ENCODE measurements at regions not wholly inside any gene's neighbourhood (a gene's known extent, or its start where the extent isn't known, plus 50 kb on each side); places are given as distances from the start of the nearest gene placed in this dataset.

DNA sequence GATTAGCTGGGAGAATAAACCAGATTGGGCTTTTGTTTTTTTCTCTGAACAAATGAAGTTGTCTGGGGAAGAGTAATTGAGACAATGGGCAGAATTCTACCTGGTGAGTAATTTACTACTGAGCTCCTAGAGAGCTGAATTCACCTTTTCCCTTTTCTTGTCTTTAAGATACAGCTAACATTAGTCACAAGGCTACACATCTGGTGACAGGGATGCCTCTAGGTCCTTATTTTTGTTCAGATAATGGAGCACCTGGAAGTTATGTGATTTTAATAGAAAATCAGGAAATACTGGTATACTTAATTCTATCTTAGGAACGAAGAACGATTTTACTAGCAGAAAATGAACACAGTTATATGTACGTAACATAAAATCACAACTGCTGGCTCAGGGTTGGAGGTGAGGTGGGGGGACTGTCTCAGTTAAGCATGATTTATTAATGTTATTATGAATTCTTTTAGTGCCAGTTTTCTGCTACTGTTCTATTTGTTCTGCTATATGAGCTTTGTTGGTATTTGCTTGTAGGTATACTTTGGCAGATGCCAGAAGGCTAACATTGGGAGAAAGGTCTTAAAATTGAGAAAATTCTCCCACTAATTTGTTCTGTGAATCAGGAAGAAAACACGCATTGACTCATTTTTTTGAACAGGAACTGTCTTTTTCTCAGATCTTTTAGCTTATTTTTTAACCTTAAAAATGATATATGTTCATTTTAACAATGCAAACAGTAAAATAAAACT lies 482.7 kb upstream of the RGS6 start:
- Histone ChIP-seq H3K9me3 (no peaks in the 10 kb centered on the region), H3K36me3 (no peaks in the 10 kb centered on the region), H3K4me1 (peaks cover 0 to 33% (median 18%) of the 10 kb centered on the region in 4 donors), H3K27me3 (no peaks in the 10 kb centered on the region), H3K27ac (peak overlapping the region in 1 of 2 donors; percentile 10), H3K4me3 (no peak overlapping the region)
- TF ChIP-seq, protein P1, sequence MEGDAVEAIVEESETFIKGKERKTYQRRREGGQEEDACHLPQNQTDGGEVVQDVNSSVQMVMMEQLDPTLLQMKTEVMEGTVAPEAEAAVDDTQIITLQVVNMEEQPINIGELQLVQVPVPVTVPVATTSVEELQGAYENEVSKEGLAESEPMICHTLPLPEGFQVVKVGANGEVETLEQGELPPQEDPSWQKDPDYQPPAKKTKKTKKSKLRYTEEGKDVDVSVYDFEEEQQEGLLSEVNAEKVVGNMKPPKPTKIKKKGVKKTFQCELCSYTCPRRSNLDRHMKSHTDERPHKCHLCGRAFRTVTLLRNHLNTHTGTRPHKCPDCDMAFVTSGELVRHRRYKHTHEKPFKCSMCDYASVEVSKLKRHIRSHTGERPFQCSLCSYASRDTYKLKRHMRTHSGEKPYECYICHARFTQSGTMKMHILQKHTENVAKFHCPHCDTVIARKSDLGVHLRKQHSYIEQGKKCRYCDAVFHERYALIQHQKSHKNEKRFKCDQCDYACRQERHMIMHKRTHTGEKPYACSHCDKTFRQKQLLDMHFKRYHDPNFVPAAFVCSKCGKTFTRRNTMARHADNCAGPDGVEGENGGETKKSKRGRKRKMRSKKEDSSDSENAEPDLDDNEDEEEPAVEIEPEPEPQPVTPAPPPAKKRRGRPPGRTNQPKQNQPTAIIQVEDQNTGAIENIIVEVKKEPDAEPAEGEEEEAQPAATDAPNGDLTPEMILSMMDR (IDR thresholded peaks at IDR 0.05): no peak
- no peak for DNase-seq
- intact Hi-C loops (cut with DNase I; ENCODE audit: low total_unique reads): no loop called here

DNA sequence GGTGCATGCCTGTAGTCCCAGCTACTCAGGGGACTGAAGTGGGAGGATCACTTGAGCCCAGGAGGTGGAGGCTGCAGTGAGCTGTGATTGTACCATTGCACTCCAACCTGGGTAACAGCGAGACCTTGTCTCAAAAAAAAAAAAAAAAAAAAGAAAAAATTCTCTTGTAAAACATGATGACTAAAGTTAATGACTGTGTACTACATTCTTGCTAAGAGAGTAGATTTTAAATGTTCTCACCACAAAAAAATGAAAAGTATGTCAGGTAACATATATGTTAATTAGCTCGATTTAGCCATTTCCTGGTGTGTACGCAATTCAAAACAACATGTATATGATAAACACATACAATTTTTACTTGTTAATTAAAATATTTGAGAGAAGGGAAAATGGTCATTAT lies 480.7 kb upstream of the RGS6 start:
- Histone ChIP-seq H3K9me3 (no peaks in the 10 kb centered on the region), H3K36me3 (no peaks in the 10 kb centered on the region), H3K4me1 (peaks cover 0 to 21% (median 10%) of the 10 kb centered on the region in 4 donors), H3K4me3 (no peak overlapping the region), H3K27me3 (no peaks in the 10 kb centered on the region), H3K27ac (no peak overlapping the region)
- no peak for DNase-seq
- TF ChIP-seq, protein P1 (IDR thresholded peaks at IDR 0.05): no peak
- intact Hi-C loops (cut with DNase I; ENCODE audit: low total_unique reads): no loop called here

DNA sequence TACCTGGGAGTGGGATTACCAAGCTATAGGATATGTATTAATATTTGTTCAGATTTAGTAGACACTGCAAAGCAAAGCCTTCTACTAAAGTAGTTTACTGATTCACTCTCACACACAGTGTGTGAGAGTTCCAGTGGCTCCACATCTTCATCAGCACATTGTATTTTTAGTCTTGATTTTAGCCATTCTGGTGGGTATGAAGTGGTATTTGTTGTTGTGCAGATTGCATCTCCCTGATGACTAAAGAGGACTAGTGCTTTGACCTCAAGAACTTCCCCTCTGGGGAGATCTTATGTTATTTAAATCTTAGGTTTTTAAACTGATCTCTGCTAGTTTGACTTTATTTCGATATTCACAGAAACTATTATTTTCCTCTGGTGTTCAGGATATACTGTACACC lies 479.7 kb upstream of the RGS6 start:
- Histone ChIP-seq H3K4me1 (peaks cover 0 to 21% (median 9%) of the 10 kb centered on the region in 4 donors), H3K4me3 (no peak overlapping the region), H3K27ac (no peak overlapping the region), H3K9me3 (no peaks in the 10 kb centered on the region), H3K36me3 (no peaks in the 10 kb centered on the region), H3K27me3 (no peaks in the 10 kb centered on the region)
- TF ChIP-seq, protein P1 (IDR thresholded peaks at IDR 0.05): no peak
- intact Hi-C loops (cut with DNase I; ENCODE audit: low total_unique reads): no loop called here
- DNase-seq: no peak

DNA sequence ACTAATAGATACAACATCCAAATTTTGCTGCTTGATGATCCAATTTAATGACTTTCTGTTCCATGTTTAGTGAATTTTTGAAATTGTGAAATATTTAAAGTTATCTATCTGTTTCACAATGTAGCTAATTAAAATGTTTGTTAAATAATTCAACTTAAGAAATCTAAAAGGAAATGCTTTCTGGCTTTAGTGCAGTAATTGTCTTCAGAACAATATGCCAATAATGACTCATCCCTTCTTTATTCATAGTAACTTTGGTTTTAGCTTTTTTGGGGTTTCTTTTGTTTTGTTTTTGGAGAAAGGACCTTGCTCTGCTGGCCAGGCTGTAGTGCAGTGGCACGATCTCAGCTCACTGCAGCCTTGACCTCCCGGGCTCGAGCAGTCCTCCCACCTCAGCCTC lies 479.2 kb upstream of the RGS6 start:
- no peak overlapping the region for H3K27ac ChIP-seq
- TF ChIP-seq, protein P1 (IDR thresholded peaks at IDR 0.05): no peak

DNA sequence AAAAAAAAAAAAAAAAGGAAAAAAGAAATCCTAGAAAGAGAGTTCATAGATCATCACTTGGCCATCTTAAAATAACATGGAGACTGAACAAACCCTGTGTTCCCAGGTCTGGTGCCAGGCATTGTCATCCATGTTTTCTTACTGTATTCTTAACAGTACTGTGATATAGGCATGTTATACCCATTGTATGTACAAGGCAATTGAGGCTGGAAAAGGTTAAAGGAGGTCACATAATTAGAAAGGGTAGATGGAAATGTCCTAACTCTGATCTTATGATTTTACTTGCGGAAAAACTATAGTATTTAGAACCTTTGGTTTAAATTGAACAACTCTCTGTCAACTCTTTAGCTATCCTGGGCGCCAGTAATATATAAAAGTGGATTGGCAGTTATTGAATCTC lies 478.2 kb upstream of the RGS6 start:
- DNase-seq: no peak
- Histone ChIP-seq H3K4me3 (no peak overlapping the region), H3K4me1 (peaks cover 0 to 14% (median 7%) of the 10 kb centered on the region in 4 donors), H3K27ac (no peak overlapping the region), H3K27me3 (no peaks in the 10 kb centered on the region), H3K36me3 (no peaks in the 10 kb centered on the region), H3K9me3 (no peaks in the 10 kb centered on the region)
- intact Hi-C loops (cut with DNase I; ENCODE audit: low total_unique reads): no loop called here
- TF ChIP-seq, protein P1 (IDR thresholded peaks at IDR 0.05): no peak

More for the DNA sequence above, 479.2 kb upstream of the RGS6 start:
- H3K9me3 ChIP-seq: no peaks in the 10 kb centered on the region
- no peaks in the 10 kb centered on the region for H3K27me3 ChIP-seq
- no peaks in the 10 kb centered on the region for H3K36me3 ChIP-seq
- no peak overlapping the region for H3K4me3 ChIP-seq
- intact Hi-C loops (cut with DNase I; ENCODE audit: low total_unique reads): no loop called here
- no peak for DNase-seq
- peaks cover 0 to 21% (median 9%) of the 10 kb centered on the region in 4 donors for H3K4me1 ChIP-seq

Measured in tibial artery (tissue), 4 donors.